Parathyroid adenoma (tissue), 2 donors: ENCODE measurements at regions not wholly inside any gene's neighbourhood (a gene's known extent, or its start where the extent isn't known, plus 50 kb on each side); places are given as distances from the start of the nearest gene placed in this dataset.

Source experiments
- H2AFZ ChIP-seq: fragments of 300-600 bp; sonication (generic); one replicate; pipeline ENCODE4 v1.7.0; 2017; ENCODE audit warnings: antibody characterized with exemption, mild to moderate bottlenecking
- H3K27ac ChIP-seq: fragments of 300-600 bp; sonication (generic); one replicate; pipeline ENCODE4 v1.7.0; 2017
- H3K27me3 ChIP-seq: fragments of 300-600 bp; sonication (generic); one replicate; pipeline ENCODE4 v1.7.0; 2017; ENCODE audit warnings: low read length; ENCODE audit not compliant: control insufficient read depth, insufficient read depth
- H3K36me3 ChIP-seq: fragments of 300-600 bp; sonication (generic); one replicate; pipeline ENCODE4 v1.7.0; 2017; ENCODE audit warnings: low read length; ENCODE audit not compliant: control insufficient read depth, insufficient read depth
- H3K4me1 ChIP-seq: fragments of 300-600 bp; sonication (generic); one replicate; pipeline ENCODE4 v1.7.0; 2017; ENCODE audit warnings: control low read depth
- H3K4me2 ChIP-seq: fragments of 300-600 bp; sonication (generic); one replicate; pipeline ENCODE4 v1.7.0; 2017; ENCODE audit warnings: low read length
- H3K4me3 ChIP-seq: fragments of 300-600 bp; sonication (generic); one replicate; pipeline ENCODE4 v1.7.0; 2017; ENCODE audit warnings: low read depth, low read length
- H3K79me2 ChIP-seq: fragments of 300-600 bp; sonication (generic); one replicate; pipeline ENCODE4 v1.7.0; 2017; ENCODE audit warnings: control low read depth
- H3K9ac ChIP-seq: fragments of 300-600 bp; sonication (generic); one replicate; pipeline ENCODE4 v1.7.0; 2017; ENCODE audit warnings: mild to moderate bottlenecking
- H3K9me3 ChIP-seq: fragments of 300-600 bp; sonication (generic); one replicate; pipeline ENCODE4 v1.7.0; 2017; ENCODE audit warnings: low read length; ENCODE audit not compliant: control insufficient read depth
- TF ChIP-seq, protein P1 (sequence below): fragments of 300-600 bp; sonication (generic); IDR thresholded peaks from one replicate; pipeline ENCODE4 v1.7.0; 2017; ENCODE audit warnings: antibody characterized with exemption, mild to moderate bottlenecking
- donor health status: primary hyperparathyroidism.

DNA sequence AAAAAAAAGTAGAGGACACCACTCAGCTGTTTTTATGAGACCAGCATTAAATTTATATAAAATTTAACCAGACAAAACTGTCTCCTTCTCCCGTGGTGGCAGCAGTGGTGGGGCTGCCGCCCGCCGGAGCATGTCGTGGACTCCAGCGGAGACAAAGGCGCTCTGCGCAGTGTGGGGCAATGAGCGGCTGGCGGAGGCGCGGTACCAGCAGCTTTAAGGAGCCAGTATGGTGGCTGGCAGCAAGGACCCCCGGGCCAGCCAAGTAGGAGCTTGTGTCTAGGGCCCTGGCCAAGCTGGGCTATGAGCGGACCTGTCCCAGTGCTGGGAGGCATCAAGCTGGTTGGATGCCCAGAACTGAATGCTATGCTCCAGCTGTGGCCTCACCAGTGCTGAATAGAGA is 2102.9 kb downstream of the NCAM2 start:
- H3K79me2 ChIP-seq = no peaks in the 10 kb centered on the region

DNA sequence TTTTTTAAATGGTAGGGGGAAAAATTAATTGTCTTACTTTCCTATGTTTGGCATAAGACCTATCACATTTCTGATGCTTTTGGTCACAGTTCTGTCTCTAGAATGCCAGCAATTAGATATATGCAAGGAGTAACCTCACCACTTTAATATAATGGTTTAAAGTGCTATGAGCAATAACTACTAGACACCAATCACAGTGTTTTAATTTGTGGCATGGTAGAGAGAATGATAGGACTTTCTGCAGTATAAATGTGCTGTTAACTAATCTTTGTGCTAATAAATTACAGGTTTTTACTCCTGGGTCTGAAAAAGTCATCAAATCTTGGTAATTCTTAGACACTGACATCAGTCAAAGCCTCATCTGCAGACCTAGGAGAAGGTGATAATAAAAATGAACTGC is 2110.3 kb downstream of the NCAM2 start:
- Histone ChIP-seq H2AFZ (no peak overlapping the region), H3K27me3 (no peaks in the 10 kb centered on the region), H3K79me2 (no peaks in the 10 kb centered on the region), H3K4me3 (no peak overlapping the region), H3K4me2 (no peak overlapping the region), H3K9ac (no peak overlapping the region), H3K9me3 (no peaks in the 10 kb centered on the region), H3K4me1 (no peaks in the 10 kb centered on the region), H3K36me3 (no peaks in the 10 kb centered on the region), H3K27ac (no peak overlapping the region)
- TF ChIP-seq, protein P1, sequence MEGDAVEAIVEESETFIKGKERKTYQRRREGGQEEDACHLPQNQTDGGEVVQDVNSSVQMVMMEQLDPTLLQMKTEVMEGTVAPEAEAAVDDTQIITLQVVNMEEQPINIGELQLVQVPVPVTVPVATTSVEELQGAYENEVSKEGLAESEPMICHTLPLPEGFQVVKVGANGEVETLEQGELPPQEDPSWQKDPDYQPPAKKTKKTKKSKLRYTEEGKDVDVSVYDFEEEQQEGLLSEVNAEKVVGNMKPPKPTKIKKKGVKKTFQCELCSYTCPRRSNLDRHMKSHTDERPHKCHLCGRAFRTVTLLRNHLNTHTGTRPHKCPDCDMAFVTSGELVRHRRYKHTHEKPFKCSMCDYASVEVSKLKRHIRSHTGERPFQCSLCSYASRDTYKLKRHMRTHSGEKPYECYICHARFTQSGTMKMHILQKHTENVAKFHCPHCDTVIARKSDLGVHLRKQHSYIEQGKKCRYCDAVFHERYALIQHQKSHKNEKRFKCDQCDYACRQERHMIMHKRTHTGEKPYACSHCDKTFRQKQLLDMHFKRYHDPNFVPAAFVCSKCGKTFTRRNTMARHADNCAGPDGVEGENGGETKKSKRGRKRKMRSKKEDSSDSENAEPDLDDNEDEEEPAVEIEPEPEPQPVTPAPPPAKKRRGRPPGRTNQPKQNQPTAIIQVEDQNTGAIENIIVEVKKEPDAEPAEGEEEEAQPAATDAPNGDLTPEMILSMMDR = no peak

More for the DNA sequence above, 2102.9 kb downstream of the NCAM2 start:
- H3K4me2 ChIP-seq = no peak overlapping the region
- H3K4me3 ChIP-seq = no peak overlapping the region
- no peaks in the 10 kb centered on the region for H3K27me3 ChIP-seq
- no peaks in the 10 kb centered on the region for H3K36me3 ChIP-seq
- no peaks in the 10 kb centered on the region for H3K9me3 ChIP-seq
- H2AFZ ChIP-seq = no peak overlapping the region
- H3K27ac ChIP-seq = no peak overlapping the region
- H3K4me1 ChIP-seq = no peaks in the 10 kb centered on the region
- H3K9ac ChIP-seq = no peak overlapping the region
- TF ChIP-seq, protein P1 = no peak

DNA sequence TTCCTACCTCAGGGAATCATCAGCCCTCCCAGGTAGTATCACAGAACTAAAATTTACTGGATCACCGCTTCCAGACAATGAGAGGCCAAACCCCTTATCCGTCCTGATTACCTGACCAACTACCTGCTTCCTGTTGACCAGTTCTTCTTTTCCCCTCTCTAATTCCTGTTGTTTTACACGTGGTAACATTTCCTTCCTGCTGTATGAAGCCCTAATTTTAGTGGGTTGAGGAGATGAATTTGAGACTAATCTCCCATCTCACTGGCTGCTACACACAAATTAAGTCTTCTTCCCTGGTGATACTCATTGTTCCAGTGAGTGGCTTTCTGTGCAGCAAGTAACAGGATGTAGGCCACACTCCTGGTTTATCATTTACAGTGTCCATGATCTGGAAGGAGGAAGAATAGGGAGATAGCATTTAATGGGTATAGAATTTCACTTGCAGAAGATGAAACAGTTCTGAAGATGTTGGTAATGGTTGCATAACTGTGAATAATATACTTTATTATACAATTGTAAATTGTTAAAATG is 2112.9 kb downstream of the NCAM2 start:
- Histone ChIP-seq H3K79me2 (no peaks in the 10 kb centered on the region), H3K27me3 (no peaks in the 10 kb centered on the region), H3K27ac (no peak overlapping the region), H3K9ac (no peak overlapping the region), H3K9me3 (no peaks in the 10 kb centered on the region), H3K36me3 (no peaks in the 10 kb centered on the region), H2AFZ (no peak overlapping the region), H3K4me1 (no peaks in the 10 kb centered on the region), H3K4me2 (no peak overlapping the region), H3K4me3 (no peak overlapping the region)
- TF ChIP-seq, protein P1 = no peak

DNA sequence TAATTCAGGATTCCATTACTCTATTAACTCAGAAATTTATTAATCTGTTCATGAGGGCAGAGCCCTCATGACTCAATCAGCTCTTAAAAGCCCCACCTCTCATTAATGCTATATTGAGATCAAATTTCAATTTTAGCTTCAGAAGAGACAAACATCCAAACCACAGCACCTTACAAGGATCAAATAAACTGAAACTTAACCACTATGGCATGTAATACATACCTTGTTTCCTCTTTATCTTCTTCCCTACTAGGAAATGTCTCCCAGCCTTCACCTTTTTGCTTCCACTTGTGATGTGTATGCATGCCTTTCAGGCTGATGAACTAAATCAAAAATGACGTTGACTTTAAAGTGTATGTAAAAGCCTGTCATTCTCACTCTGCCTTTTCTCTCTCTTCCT is 2121.3 kb downstream of the NCAM2 start:
- Histone ChIP-seq H3K4me1 (no peaks in the 10 kb centered on the region), H3K4me2 (no peak overlapping the region), H3K27me3 (no peaks in the 10 kb centered on the region), H3K9ac (no peak overlapping the region), H3K9me3 (no peaks in the 10 kb centered on the region), H3K79me2 (no peaks in the 10 kb centered on the region), H3K4me3 (no peak overlapping the region), H3K27ac (no peak overlapping the region), H2AFZ (no peak overlapping the region), H3K36me3 (no peaks in the 10 kb centered on the region)
- TF ChIP-seq, protein P1 = no peak

DNA sequence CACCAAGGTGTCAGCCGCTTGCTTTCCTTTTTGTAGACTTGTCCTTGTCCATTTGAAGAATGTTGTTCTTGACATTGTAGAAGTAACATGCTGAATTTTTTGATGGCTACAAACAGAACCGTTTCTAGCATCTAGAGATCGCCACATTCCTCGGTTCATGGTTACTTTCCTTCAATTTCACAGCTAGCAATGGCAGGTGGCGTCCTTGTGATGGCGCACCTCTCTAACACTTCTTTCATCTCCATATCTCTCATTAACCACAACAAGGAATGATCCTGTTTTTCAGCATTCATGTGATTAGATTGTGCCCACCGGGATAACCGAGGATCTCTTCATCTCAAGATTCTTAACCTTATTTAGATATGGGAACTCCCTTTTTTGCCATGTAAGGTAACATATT is 2129.8 kb downstream of the NCAM2 start:
- H3K4me2 ChIP-seq = no peak overlapping the region
- H3K27ac ChIP-seq = no peak overlapping the region
- no peaks in the 10 kb centered on the region for H3K27me3 ChIP-seq
- no peaks in the 10 kb centered on the region for H3K4me1 ChIP-seq
- H3K9me3 ChIP-seq = no peaks in the 10 kb centered on the region
- H3K79me2 ChIP-seq = no peaks in the 10 kb centered on the region
- H3K9ac ChIP-seq = no peak overlapping the region
- H3K36me3 ChIP-seq = no peaks in the 10 kb centered on the region
- H2AFZ ChIP-seq = no peak overlapping the region
- TF ChIP-seq, protein P1 = no peak
- H3K4me3 ChIP-seq = no peak overlapping the region
